ENCODE measurements at regions not wholly inside any gene's neighbourhood (a gene's known extent, or its start where the extent isn't known, plus 50 kb on each side); places are given as distances from the start of the nearest gene placed in this dataset.

GRCh38 chr3:164407111-164407510 is 671.2 kb downstream of the SI start:
- WGBS (ENCODE audit: insufficient coverage): no CpG with 5 or more reads among the region's 3 CpGs
- Histone ChIP-seq H3K9ac (ENCODE audit: low read length) (no peak overlapping the region), H3K36me3 (replicated peaks in 1 of 2; ENCODE audit: control extremely low read depth in 1 of 2, control insufficient read depth in 1 of 2, extremely low read depth in 1 of 2, insufficient read depth in 2 of 2, low read length in 1 of 2) (no peaks in the 10 kb centered on the region), H3K4me3 (ENCODE audit: control extremely low read depth in 1 of 5, extremely low read depth in 1 of 5, insufficient read depth in 1 of 5, low read depth in 2 of 5, low read length in 4 of 5) (no peak overlapping the region), H4K20me1 (ENCODE audit: control insufficient read depth, insufficient read depth, low read length, poor library complexity, severe bottlenecking) (no peaks in the 10 kb centered on the region), H3K9me3 (ENCODE audit: control extremely low read depth in 1 of 3, control insufficient read depth in 2 of 3, insufficient read depth in 1 of 3, low read length in 2 of 3) (peaks cover 0 to 3% (median 0%) of the 10 kb centered on the region in 3 donors), H3K4me1 (ENCODE audit: control insufficient read depth in 2 of 2, insufficient read depth in 2 of 2, low read length in 2 of 2) (no peaks in the 10 kb centered on the region), H3K27ac (ENCODE audit: low read length in 2 of 2) (no peak overlapping the region), H2AFZ (ENCODE audit: insufficient read depth, low read depth, low read length, poor library complexity, severe bottlenecking) (no peak overlapping the region), H3K4me2 (replicated peaks; ENCODE audit: low read depth, low read length, poor library complexity, severe bottlenecking) (no peak overlapping the region), H3K79me2 (ENCODE audit: control insufficient read depth, insufficient read depth, low read length) (no peaks in the 10 kb centered on the region), H3K27me3 (replicated peaks in 1 of 4; ENCODE audit: control extremely low read depth in 1 of 4, control insufficient read depth in 3 of 4, insufficient read depth in 4 of 4, low read length in 3 of 4) (no peaks in the 10 kb centered on the region)
- H3K4me1 Mint-ChIP-seq: no peaks in the 10 kb centered on the region
- no peak for DNase-seq
- ChIA-PET POLR2A (no interaction called here), CTCF (no interaction called here)
- peaks cover 11% of the 10 kb centered on the region for H3K9me3 Mint-ChIP-seq (ENCODE audit: insufficient read depth)
- no peak for TF ChIP-seq CTCF (IDR thresholded peaks at IDR 0.05)
- TF ChIP-seq EZH2 (IDR thresholded peaks at IDR 0.05; ENCODE audit: borderline replicate concordance, insufficient read depth, low read depth, low read length, poor library complexity, severe bottlenecking): no peak
- intact Hi-C loops (cut with micrococcal nuclease): no loop called here
- no peaks in the 10 kb centered on the region for H3K27me3 Mint-ChIP-seq
- no peak overlapping the region for H3K27ac Mint-ChIP-seq
- H3K4me3 Mint-ChIP-seq: no peak overlapping the region
- ATAC-seq (ENCODE audit: low read depth): no peak

- ChIA-PET CTCF (no interaction called here), POLR2A (no interaction called here)
- H3K27me3 Mint-ChIP-seq: no peaks in the 10 kb centered on the region
- DNase-seq: no peak
- WGBS (ENCODE audit: insufficient coverage): no CpG with 5 or more reads among the region's 3 CpGs
- Histone ChIP-seq H3K4me3 (ENCODE audit: control extremely low read depth in 1 of 5, extremely low read depth in 1 of 5, insufficient read depth in 1 of 5, low read depth in 2 of 5, low read length in 4 of 5) (no peak overlapping the region), H2AFZ (ENCODE audit: insufficient read depth, low read depth, low read length, poor library complexity, severe bottlenecking) (no peak overlapping the region), H3K27me3 (replicated peaks in 1 of 4; ENCODE audit: control extremely low read depth in 1 of 4, control insufficient read depth in 3 of 4, insufficient read depth in 4 of 4, low read length in 3 of 4) (no peaks in the 10 kb centered on the region), H3K9ac (ENCODE audit: low read length) (no peak overlapping the region), H3K79me2 (ENCODE audit: control insufficient read depth, insufficient read depth, low read length) (no peaks in the 10 kb centered on the region), H3K27ac (ENCODE audit: low read length in 2 of 2) (no peak overlapping the region), H3K9me3 (ENCODE audit: control extremely low read depth in 1 of 3, control insufficient read depth in 2 of 3, insufficient read depth in 1 of 3, low read length in 2 of 3) (peaks cover 0 to 3% (median 0%) of the 10 kb centered on the region in 3 donors), H3K4me2 (replicated peaks; ENCODE audit: low read depth, low read length, poor library complexity, severe bottlenecking) (no peak overlapping the region), H3K4me1 (ENCODE audit: control insufficient read depth in 2 of 2, insufficient read depth in 2 of 2, low read length in 2 of 2) (no peaks in the 10 kb centered on the region), H4K20me1 (ENCODE audit: control insufficient read depth, insufficient read depth, low read length, poor library complexity, severe bottlenecking) (no peaks in the 10 kb centered on the region), H3K36me3 (replicated peaks in 1 of 2; ENCODE audit: control extremely low read depth in 1 of 2, control insufficient read depth in 1 of 2, extremely low read depth in 1 of 2, insufficient read depth in 2 of 2, low read length in 1 of 2) (no peaks in the 10 kb centered on the region)
- TF ChIP-seq CTCF (IDR thresholded peaks at IDR 0.05) (no peak), EZH2 (IDR thresholded peaks at IDR 0.05; ENCODE audit: borderline replicate concordance, insufficient read depth, low read depth, low read length, poor library complexity, severe bottlenecking) (no peak)
- no peak overlapping the region for H3K27ac Mint-ChIP-seq
- no peaks in the 10 kb centered on the region for H3K4me1 Mint-ChIP-seq
- intact Hi-C loops (cut with micrococcal nuclease): no loop called here
- ATAC-seq (ENCODE audit: low read depth): no peak
- H3K4me3 Mint-ChIP-seq: no peak overlapping the region
- H3K9me3 Mint-ChIP-seq (ENCODE audit: insufficient read depth): peaks cover 8% of the 10 kb centered on the region
Observed at GRCh38 chr3:164406281-164406680, 672.0 kb downstream of the SI start.

Measured in B cell (primary cell).